Gastroesophageal sphincter (tissue), 4 donors: ENCODE measurements at regions not wholly inside any gene's neighbourhood (a gene's known extent, or its start where the extent isn't known, plus 50 kb on each side); places are given as distances from the start of the nearest gene placed in this dataset.

ENCODE experiments used
- ATAC-seq: fragments of 150-250 bp; one replicate; pipeline ENCODE4 v1.9.1; 2016; ENCODE audit warnings: mild to moderate bottlenecking, moderate library complexity
- H3K27ac ChIP-seq, 4 donors: fragments of 200-600 bp; sonication (generic) in 3 of 4; 1 replicate in 3 of 4; 2 replicates in 1 of 4; pipeline ENCODE4 v1.5.1; 2016 to 2019
- H3K27me3 ChIP-seq: fragments of 200-600 bp; sonication (generic); one replicate; pipeline ENCODE4 v1.5.1; 2019
- H3K36me3 ChIP-seq, 2 donors: fragments of 200-600 bp; sonication (generic); one replicate each; pipeline ENCODE4 v1.5.1; 2019; ENCODE audit warnings: control low read depth in 1 of 2
- H3K4me1 ChIP-seq, 3 donors: fragments of 200-600 bp; sonication (generic); 1 replicate in 2 of 3; 2 replicates in 1 of 3; pipeline ENCODE4 v1.5.1; 2016 to 2019; ENCODE audit warnings: control low read depth in 2 of 3
- H3K4me3 ChIP-seq, 2 donors: fragments of 200-600 bp; sonication (generic); one replicate each; pipeline ENCODE4 v1.5.1; 2019; ENCODE audit warnings: mild to moderate bottlenecking in 1 of 2, moderate library complexity in 1 of 2
- H3K9me3 ChIP-seq, 3 donors: fragments of 200-600 bp; sonication (generic); one replicate each; pipeline ENCODE4 v1.5.1; 2017 to 2019; ENCODE audit warnings: control low read depth in 2 of 3
- CTCF ChIP-seq, 4 experiments: fragments of 200-600 bp in 2 of 4; fragments of 450-650 bp in 2 of 4; sonication (generic) in 1 of 4; IDR thresholded peaks; one replicate each; pipeline ENCODE4 v1.5.1; 2017 to 2019; ENCODE audit warnings: antibody characterized with exemption in 4 of 4, mild to moderate bottlenecking in 2 of 4, moderate library complexity in 2 of 4
- EP300 ChIP-seq: sonication (generic); formaldehyde crosslinking; IDR thresholded peaks from one replicate; pipeline ENCODE4 v1.6.1; 2017; ENCODE audit warnings: antibody characterized with exemption, mild to moderate bottlenecking
- POLR2A ChIP-seq, 2 donors: fragments of 450-650 bp; IDR thresholded peaks; one replicate each; pipeline ENCODE4 v1.6.1; 2017; ENCODE audit warnings: antibody characterized with exemption in 2 of 2, mild to moderate bottlenecking in 2 of 2, moderate library complexity in 1 of 2
- POLR2AphosphoS5 ChIP-seq: sonication (generic); formaldehyde crosslinking; IDR thresholded peaks from one replicate; pipeline ENCODE4 v1.6.1; 2017; ENCODE audit warnings: antibody characterized with exemption
- whole genome bisulfite sequencing, 2 donors: methylation state at CpG; one replicate each; pipeline ENCODE4 v1.1.5; 2018; ENCODE audit warnings: low coverage in 1 of 2; 5-methylcytosine and 5-hydroxymethylcytosine counted together

GRCh38 chr10:120132811-120133210 is 240.3 kb downstream of the SEC23IP start:
- Histone ChIP-seq H3K36me3 (no peaks in the 10 kb centered on the region), H3K27me3 (peaks cover 12% of the 10 kb centered on the region)
- 40 to 56% methylated on average over 5 of the region's 5 CpGs for WGBS, 2 donors

GRCh38 chr10:120138689-120139088 is 246.2 kb downstream of the SEC23IP start:
- TF ChIP-seq POLR2A (IDR thresholded peaks at IDR 0.05) = no peak
- no peak for TF ChIP-seq EP300
- no peak for TF ChIP-seq CTCF (IDR thresholded peaks at IDR 0.05)
- no peak for TF ChIP-seq POLR2AphosphoS5
- WGBS, 2 donors = 62 to 66% methylated on average over 3 of the region's 3 CpGs
- no peak for ATAC-seq
- no peaks in the 10 kb centered on the region for H3K4me1 ChIP-seq
- H3K27ac ChIP-seq = no peak overlapping the region
- no peak overlapping the region for H3K4me3 ChIP-seq
- H3K36me3 ChIP-seq = no peaks in the 10 kb centered on the region
- H3K9me3 ChIP-seq = peaks cover 0 to 6% (median 0%) of the 10 kb centered on the region in 3 donors
- no peaks in the 10 kb centered on the region for H3K27me3 ChIP-seq

More at GRCh38 chr10:120132811-120133210, 240.3 kb downstream of the SEC23IP start:
- ATAC-seq = no peak
- Histone ChIP-seq H3K4me3 (no peak overlapping the region), H3K27ac (no peak overlapping the region), H3K4me1 (no peaks in the 10 kb centered on the region), H3K9me3 (no peaks in the 10 kb centered on the region)
- TF ChIP-seq POLR2AphosphoS5 (no peak), POLR2A (IDR thresholded peaks at IDR 0.05) (no peak), CTCF (IDR thresholded peaks at IDR 0.05) (no peak), EP300 (no peak)

GRCh38 chr10:120145107-120145506 is 252.6 kb downstream of the SEC23IP start:
- Histone ChIP-seq H3K4me1 (no peaks in the 10 kb centered on the region), H3K9me3 (no peaks in the 10 kb centered on the region), H3K4me3 (no peak overlapping the region), H3K27me3 (peaks cover 15% of the 10 kb centered on the region), H3K36me3 (no peaks in the 10 kb centered on the region), H3K27ac (no peak overlapping the region)
- no peak for TF ChIP-seq POLR2A (IDR thresholded peaks at IDR 0.05)
- TF ChIP-seq POLR2AphosphoS5 = no peak
- TF ChIP-seq EP300 = no peak
- no peak for TF ChIP-seq CTCF (IDR thresholded peaks at IDR 0.05)
- 6 to 14% methylated on average over 5 of the region's 5 CpGs for WGBS, 2 donors
- no peak for ATAC-seq

GRCh38 chr10:120156614-120157274 is 264.2 kb downstream of the SEC23IP start:
- TF ChIP-seq POLR2AphosphoS5 (no peak), EP300 (no peak), CTCF (IDR thresholded peaks at IDR 0.05) (no peak), POLR2A (IDR thresholded peaks at IDR 0.05) (no peak)
- H3K27ac ChIP-seq = no peak overlapping the region
- 49 to 62% methylated on average over 5 of the region's 5 CpGs for WGBS, 2 donors
- peaks cover 3% of the 10 kb centered on the region for H3K27me3 ChIP-seq
- no peak overlapping the region for H3K4me3 ChIP-seq
- ATAC-seq = no peak
- H3K9me3 ChIP-seq = peaks cover 0 to 19% (median 0%) of the 10 kb centered on the region in 3 donors
- no peaks in the 10 kb centered on the region for H3K36me3 ChIP-seq
- H3K4me1 ChIP-seq = no peaks in the 10 kb centered on the region

GRCh38 chr10:120161111-120161510 is 268.6 kb downstream of the SEC23IP start:
- H3K36me3 ChIP-seq = no peaks in the 10 kb centered on the region
- H3K27ac ChIP-seq = no peak overlapping the region
- peaks cover 0 to 9% (median 0%) of the 10 kb centered on the region in 3 donors for H3K9me3 ChIP-seq
- H3K27me3 ChIP-seq = peaks cover 3% of the 10 kb centered on the region
- H3K4me3 ChIP-seq = no peak overlapping the region
- WGBS, 2 donors = 31 to 38% methylated on average over 1 of the region's 1 CpG
- TF ChIP-seq EP300 = no peak
- TF ChIP-seq POLR2AphosphoS5 = no peak
- TF ChIP-seq CTCF (IDR thresholded peaks at IDR 0.05) = no peak
- no peak for TF ChIP-seq POLR2A (IDR thresholded peaks at IDR 0.05)
- ATAC-seq = no peak
- H3K4me1 ChIP-seq = no peaks in the 10 kb centered on the region
